Activated effector memory CD4-positive, alpha-beta T cell treated with Interleukin-2 at 50 U/mL for 16 hours (primary cell): ENCODE measurements at regions not wholly inside any gene's neighbourhood (a gene's known extent, or its start where the extent isn't known, plus 50 kb on each side); places are given as distances from the start of the nearest gene placed in this dataset.

Experiments
- DNase-seq: peaks from one replicate; pipeline ENCODE4 v3.0.0-alpha.2; 2020

- DNase-seq, result no peak
Observed at GRCh38 chr12:127223731-127224130, 1043.2 kb upstream of the TMEM132C start.

GRCh38 chr12:127230843-127231260 is 1036.1 kb upstream of the TMEM132C start:
- DNase-seq, result no peak

- DNase-seq, result no peak
Observed at GRCh38 chr12:127231371-127231770, 1035.6 kb upstream of the TMEM132C start.

- no peak for DNase-seq
Observed at GRCh38 chr12:127233016-127233415, 1034.0 kb upstream of the TMEM132C start.

GRCh38 chr12:127235761-127236160 is 1031.2 kb upstream of the TMEM132C start:
- DNase-seq, result no peak

- no peak for DNase-seq
Observed at GRCh38 chr12:127236491-127236890, 1030.5 kb upstream of the TMEM132C start.

- no peak for DNase-seq
Observed at GRCh38 chr12:127237151-127237550, 1029.8 kb upstream of the TMEM132C start.

- DNase-seq, result no peak
Observed at GRCh38 chr12:127238107-127238506, 1028.9 kb upstream of the TMEM132C start.

- no peak for DNase-seq
Observed at GRCh38 chr12:127239781-127240180, 1027.2 kb upstream of the TMEM132C start.

- DNase-seq, result no peak
Observed at GRCh38 chr12:127240249-127240929, 1026.6 kb upstream of the TMEM132C start.

- DNase-seq, result no peak
Observed at GRCh38 chr12:127241072-127241817, 1025.7 kb upstream of the TMEM132C start.

- no peak for DNase-seq
Observed at GRCh38 chr12:127245009-127245408, 1022.0 kb upstream of the TMEM132C start.

GRCh38 chr12:127245437-127245836 is 1021.5 kb upstream of the TMEM132C start:
- no peak for DNase-seq

GRCh38 chr12:127247937-127248336 is 1019.0 kb upstream of the TMEM132C start:
- DNase-seq, result no peak

GRCh38 chr12:127249428-127249827 is 1017.5 kb upstream of the TMEM132C start:
- no peak for DNase-seq

GRCh38 chr12:127253797-127254327 is 1013.1 kb upstream of the TMEM132C start:
- DNase-seq, result no peak

- DNase-seq, result no peak
Observed at GRCh38 chr12:127254420-127254955, 1012.5 kb upstream of the TMEM132C start.

- DNase-seq, result no peak
Observed at GRCh38 chr12:127257366-127257935, 1009.5 kb upstream of the TMEM132C start.

- DNase-seq, result no peak
Observed at GRCh38 chr12:127260531-127260930, 1006.4 kb upstream of the TMEM132C start.

- DNase-seq, result no peak
Observed at GRCh38 chr12:127260999-127261398, 1006.0 kb upstream of the TMEM132C start.

GRCh38 chr12:127262615-127263014 is 1004.4 kb upstream of the TMEM132C start:
- DNase-seq, result no peak

- DNase-seq, result no peak
Observed at GRCh38 chr12:127263621-127264020, 1003.3 kb upstream of the TMEM132C start.

GRCh38 chr12:127267128-127267527 is 999.8 kb upstream of the TMEM132C start:
- DNase-seq, result no peak

- no peak for DNase-seq
Observed at GRCh38 chr12:127268213-127268612, 998.8 kb upstream of the TMEM132C start.
